Testis (tissue), 2 donors: ENCODE measurements at regions not wholly inside any gene's neighbourhood (a gene's known extent, or its start where the extent isn't known, plus 50 kb on each side); places are given as distances from the start of the nearest gene placed in this dataset.

ENCODE experiments used
- CTCF ChIP-seq, 3 experiments: fragments of 450-650 bp in 2 of 3; fragments of 200-600 bp in 1 of 3; sonication (generic) in 1 of 3; IDR thresholded peaks; one replicate each; pipeline ENCODE4 v1.5.1; 2016 to 2019; ENCODE audit warnings: antibody characterized with exemption in 3 of 3, mild to moderate bottlenecking in 2 of 3, moderate library complexity in 1 of 3
- POLR2A ChIP-seq: fragments of 450-650 bp; IDR thresholded peaks from one replicate; pipeline ENCODE4 v1.6.1; 2017; ENCODE audit warnings: antibody characterized with exemption, mild to moderate bottlenecking, moderate library complexity

GRCh38 chr9:7316967-7317366, 482.6 kb downstream of the DMAC1 start:
- TF ChIP-seq CTCF (IDR thresholded peaks at IDR 0.05) (no peak), POLR2A (no peak)
